Retinal pigment epithelial cell (primary cell): ENCODE measurements at regions not wholly inside any gene's neighbourhood (a gene's known extent, or its start where the extent isn't known, plus 50 kb on each side); places are given as distances from the start of the nearest gene placed in this dataset.

Experiments used
- DNase-seq: peaks from one replicate; pipeline ENCODE4 v3.0.0-alpha.2; 2010; ENCODE audit warnings: low read depth
- H3K4me3 ChIP-seq: 2 replicates; pipeline ENCODE4 v1.5.1; 2011; ENCODE audit warnings: mild to moderate bottlenecking, low read length, control low read depth, moderate library complexity
- CTCF ChIP-seq: conservative IDR thresholded peaks from 2 replicates; pipeline ENCODE4 v1.5.1; 2011; ENCODE audit warnings: low read depth, low read length, control low read depth, inconsistent platforms

- H3K4me3 ChIP-seq = no peak overlapping the region
- no peak for TF ChIP-seq CTCF
- DNase-seq = no peak
These were observed 343.5 kb upstream of the SMIM31 start for GRCh38 chr4:164410401-164410800.

DNA sequence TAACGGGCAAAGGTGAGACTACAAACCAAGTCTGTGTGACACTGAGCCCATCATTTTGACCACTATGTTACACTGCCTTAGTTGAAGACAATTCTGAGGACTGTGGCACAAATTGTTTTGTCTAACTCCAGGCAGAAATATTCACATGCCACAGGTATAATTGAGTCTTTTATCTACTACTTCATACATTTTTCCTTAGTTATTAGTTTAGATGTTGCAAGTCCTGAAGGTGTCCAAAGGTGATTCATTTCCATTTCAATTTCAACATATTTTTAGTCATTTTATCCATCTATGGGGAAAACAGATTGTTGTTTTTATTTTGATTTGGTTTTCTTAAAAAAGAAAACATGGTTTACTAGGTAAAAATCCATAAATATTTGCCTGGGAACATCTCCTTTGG, 341.7 kb upstream of the SMIM31 start:
- DNase-seq = no peak
- no peak for TF ChIP-seq CTCF
- no peak overlapping the region for H3K4me3 ChIP-seq

DNA sequence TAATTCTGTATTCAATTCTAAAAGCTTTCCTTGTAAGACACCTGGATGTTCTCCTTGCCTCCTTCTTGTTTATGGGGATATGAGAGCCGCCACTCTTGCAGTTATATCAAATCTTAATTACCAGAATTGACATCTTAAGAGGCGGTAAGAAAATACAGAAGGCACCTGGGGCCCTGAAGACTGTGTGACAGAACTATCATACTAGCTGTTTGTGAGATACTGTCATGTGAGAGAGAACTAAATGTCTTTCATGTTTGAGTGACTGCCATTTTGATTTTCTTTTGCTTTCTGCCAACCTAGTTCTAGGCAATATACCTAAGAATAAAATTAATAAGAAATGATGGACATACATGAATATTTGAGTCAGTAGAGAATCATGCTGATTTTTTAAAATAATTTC, 340.2 kb upstream of the SMIM31 start:
- H3K4me3 ChIP-seq = no peak overlapping the region
- TF ChIP-seq CTCF = no peak
- DNase-seq = no peak

DNA sequence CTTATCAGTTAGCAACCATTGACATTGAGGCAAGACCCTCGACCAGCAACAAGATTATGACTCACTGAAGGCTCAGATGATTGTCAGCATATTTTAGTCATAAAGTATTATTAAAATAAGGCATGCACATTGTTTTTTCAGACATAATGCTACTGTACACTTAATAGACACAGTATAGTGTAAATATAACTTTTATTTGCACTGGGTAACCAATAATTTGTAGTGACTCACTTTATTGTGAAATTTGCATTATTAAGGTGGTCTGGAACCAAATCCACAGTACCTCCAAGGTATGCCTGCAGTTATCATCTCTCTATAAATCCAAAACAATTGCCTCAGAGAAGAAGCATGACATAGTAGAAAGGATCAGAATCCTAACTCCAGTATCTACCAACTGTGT, 330.1 kb upstream of the SMIM31 start:
- DNase-seq = no peak
- TF ChIP-seq CTCF = no peak
- no peak overlapping the region for H3K4me3 ChIP-seq

GRCh38 chr4:164424846-164425245, 329.1 kb upstream of the SMIM31 start:
- DNase-seq = no peak
- TF ChIP-seq CTCF = no peak
- no peak overlapping the region for H3K4me3 ChIP-seq

- TF ChIP-seq CTCF = no peak
- no peak overlapping the region for H3K4me3 ChIP-seq
- no peak for DNase-seq
These were observed 325.4 kb upstream of the SMIM31 start for GRCh38 chr4:164428561-164428960.

GRCh38 chr4:164438321-164438720, 315.6 kb upstream of the SMIM31 start:
- no peak overlapping the region for H3K4me3 ChIP-seq
- TF ChIP-seq CTCF = no peak
- DNase-seq = no peak
